WERI-Rb-1 (cell line): ENCODE measurements at regions not wholly inside any gene's neighbourhood (a gene's known extent, or its start where the extent isn't known, plus 50 kb on each side); places are given as distances from the start of the nearest gene placed in this dataset.

Source experiments
- DNase-seq: peaks from one replicate; pipeline ENCODE4 v3.0.0-alpha.2; 2020
- H3K27ac ChIP-seq: fragments of 250-450 bp; sonication (Bioruptor Pico); 2 replicates; pipeline ENCODE4 v1.5.1; 2020; ENCODE audit warnings: mild to moderate bottlenecking, moderate library complexity
- H3K27me3 ChIP-seq: fragments of 250-450 bp; sonication (Bioruptor Pico); 2 replicates; pipeline ENCODE4 v1.5.1; 2021; ENCODE audit warnings: mild to moderate bottlenecking, low read depth, moderate library complexity; ENCODE audit not compliant: insufficient read depth, severe bottlenecking
- H3K36me3 ChIP-seq: fragments of 250-450 bp; sonication (Bioruptor Pico); 2 replicates; pipeline ENCODE4 v1.5.1; 2020; ENCODE audit warnings: mild to moderate bottlenecking, moderate library complexity
- H3K4me3 ChIP-seq: 2 replicates; pipeline ENCODE4 v1.5.1; 2011; ENCODE audit warnings: low read depth, mild to moderate bottlenecking, control low read depth, low read length
- H3K9me3 ChIP-seq: fragments of 250-450 bp; sonication (Bioruptor Pico); 2 replicates; pipeline ENCODE4 v1.5.1; 2021; ENCODE audit warnings: mild to moderate bottlenecking, moderate library complexity; ENCODE audit not compliant: severe bottlenecking
- TF ChIP-seq, protein P1 (sequence below): IDR thresholded peaks from 2 replicates; pipeline ENCODE4 v1.5.1; 2011; ENCODE audit warnings: low read depth, mild to moderate bottlenecking, control low read depth, inconsistent platforms, low read length

GRCh38 chr9:18397076-18397475, 76.9 kb upstream of the ADAMTSL1 start:
- no peaks in the 10 kb centered on the region for H3K27me3 ChIP-seq
- no peaks in the 10 kb centered on the region for H3K36me3 ChIP-seq
- no peaks in the 10 kb centered on the region for H3K9me3 ChIP-seq
- no peak overlapping the region for H3K4me3 ChIP-seq
- DNase-seq: no peak
- TF ChIP-seq, protein P1, sequence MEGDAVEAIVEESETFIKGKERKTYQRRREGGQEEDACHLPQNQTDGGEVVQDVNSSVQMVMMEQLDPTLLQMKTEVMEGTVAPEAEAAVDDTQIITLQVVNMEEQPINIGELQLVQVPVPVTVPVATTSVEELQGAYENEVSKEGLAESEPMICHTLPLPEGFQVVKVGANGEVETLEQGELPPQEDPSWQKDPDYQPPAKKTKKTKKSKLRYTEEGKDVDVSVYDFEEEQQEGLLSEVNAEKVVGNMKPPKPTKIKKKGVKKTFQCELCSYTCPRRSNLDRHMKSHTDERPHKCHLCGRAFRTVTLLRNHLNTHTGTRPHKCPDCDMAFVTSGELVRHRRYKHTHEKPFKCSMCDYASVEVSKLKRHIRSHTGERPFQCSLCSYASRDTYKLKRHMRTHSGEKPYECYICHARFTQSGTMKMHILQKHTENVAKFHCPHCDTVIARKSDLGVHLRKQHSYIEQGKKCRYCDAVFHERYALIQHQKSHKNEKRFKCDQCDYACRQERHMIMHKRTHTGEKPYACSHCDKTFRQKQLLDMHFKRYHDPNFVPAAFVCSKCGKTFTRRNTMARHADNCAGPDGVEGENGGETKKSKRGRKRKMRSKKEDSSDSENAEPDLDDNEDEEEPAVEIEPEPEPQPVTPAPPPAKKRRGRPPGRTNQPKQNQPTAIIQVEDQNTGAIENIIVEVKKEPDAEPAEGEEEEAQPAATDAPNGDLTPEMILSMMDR: no peak
- H3K27ac ChIP-seq: no peak overlapping the region

DNA sequence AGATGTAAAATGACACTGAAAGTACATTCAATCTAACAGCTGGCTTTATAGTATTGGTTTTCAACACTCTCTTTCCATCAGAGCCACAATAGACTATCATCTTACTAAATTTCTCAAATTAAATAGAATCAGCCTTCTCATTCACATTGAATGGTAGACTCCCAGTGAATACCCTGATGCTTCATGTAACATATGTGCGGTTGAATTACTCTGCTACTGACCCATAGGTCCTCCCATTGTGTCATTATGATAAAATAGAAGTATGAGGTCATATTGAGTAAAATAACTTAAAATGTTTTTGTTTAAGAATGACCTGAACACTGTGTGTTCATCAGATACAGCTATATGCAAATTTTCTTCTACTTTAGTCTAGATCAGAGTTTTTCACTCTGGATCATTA, 75.9 kb upstream of the ADAMTSL1 start:
- H3K4me3 ChIP-seq: no peak overlapping the region
- no peak overlapping the region for H3K27ac ChIP-seq
- H3K36me3 ChIP-seq: no peaks in the 10 kb centered on the region
- no peak for DNase-seq
- TF ChIP-seq, protein P1: no peak
- H3K9me3 ChIP-seq: no peaks in the 10 kb centered on the region
- no peaks in the 10 kb centered on the region for H3K27me3 ChIP-seq

GRCh38 chr9:18404434-18405029, 69.4 kb upstream of the ADAMTSL1 start:
- H3K27ac ChIP-seq: no peak overlapping the region
- TF ChIP-seq, protein P1: no peak
- DNase-seq: no peak
- no peak overlapping the region for H3K4me3 ChIP-seq
- no peaks in the 10 kb centered on the region for H3K27me3 ChIP-seq
- no peaks in the 10 kb centered on the region for H3K9me3 ChIP-seq
- H3K36me3 ChIP-seq: no peaks in the 10 kb centered on the region

- H3K9me3 ChIP-seq: no peaks in the 10 kb centered on the region
- H3K27me3 ChIP-seq: no peaks in the 10 kb centered on the region
- no peak overlapping the region for H3K27ac ChIP-seq
- TF ChIP-seq, protein P1: no peak
- DNase-seq: no peak
- H3K36me3 ChIP-seq: no peaks in the 10 kb centered on the region
- H3K4me3 ChIP-seq: no peak overlapping the region
Measured at GRCh38 chr9:18405240-18405639, 68.7 kb upstream of the ADAMTSL1 start.

DNA sequence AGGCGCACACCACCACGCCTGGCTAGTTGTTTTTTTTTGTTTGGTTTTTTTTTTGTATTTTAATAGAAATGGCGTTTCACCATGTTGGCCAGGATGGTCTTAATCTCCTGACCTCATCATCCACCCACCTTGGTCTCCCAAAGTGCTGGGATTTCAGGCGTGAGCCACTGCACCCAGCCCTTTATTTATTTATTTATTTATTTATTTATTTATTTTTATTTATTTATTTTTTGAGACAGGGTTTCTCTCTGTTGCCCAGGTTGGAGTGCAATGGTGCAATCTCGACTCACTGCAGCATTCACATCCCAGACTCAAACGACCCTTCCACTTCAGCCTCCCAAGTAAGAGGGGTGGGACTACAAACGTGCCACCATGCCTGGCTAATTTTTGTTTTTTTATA, 63.0 kb upstream of the ADAMTSL1 start:
- H3K4me3 ChIP-seq: no peak overlapping the region
- H3K27ac ChIP-seq: no peak overlapping the region
- no peaks in the 10 kb centered on the region for H3K36me3 ChIP-seq
- TF ChIP-seq, protein P1: no peak
- H3K9me3 ChIP-seq: no peaks in the 10 kb centered on the region
- DNase-seq: no peak
- no peaks in the 10 kb centered on the region for H3K27me3 ChIP-seq

DNA sequence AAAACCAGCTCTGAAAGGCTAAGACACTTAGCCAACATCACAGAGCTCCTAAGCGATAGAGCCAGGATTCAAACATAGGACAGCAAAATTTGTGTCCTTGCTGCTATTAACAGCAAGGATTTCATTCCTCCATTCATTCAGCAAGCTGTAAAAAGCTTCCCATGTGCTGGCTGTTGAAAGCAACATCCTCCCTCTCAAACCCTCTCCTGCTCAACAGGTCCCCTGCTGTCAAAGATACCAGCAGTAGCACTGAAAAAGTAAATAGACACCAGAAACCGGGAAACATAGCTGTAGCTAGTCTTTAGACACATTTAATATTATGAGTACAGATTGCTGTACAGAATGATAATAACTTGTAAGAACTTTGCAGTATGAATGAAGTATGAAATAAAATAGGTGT, 52.6 kb upstream of the ADAMTSL1 start:
- H3K27me3 ChIP-seq: no peaks in the 10 kb centered on the region
- no peaks in the 10 kb centered on the region for H3K36me3 ChIP-seq
- H3K4me3 ChIP-seq: no peak overlapping the region
- DNase-seq: no peak
- H3K27ac ChIP-seq: no peak overlapping the region
- TF ChIP-seq, protein P1: no peak
- H3K9me3 ChIP-seq: no peaks in the 10 kb centered on the region
